NCI-H345 treated with DMSO at 0.1 percent for 48 hours (cell line): ENCODE measurements at regions not wholly inside any gene's neighbourhood (a gene's known extent, or its start where the extent isn't known, plus 50 kb on each side); places are given as distances from the start of the nearest gene placed in this dataset.
"Not testable (repeated sequence)": the region's sequence is repeated elsewhere in the genome, so short reads cannot be mapped to it uniquely, and the experiment has no call there.

Experiments
- DNase-seq: peaks from one replicate; lab custom pipeline; 2025; ENCODE audit not compliant: unreplicated experiment; lab: John Stamatoyannopoulos, UW

- DNase-seq = no peak
Measured at GRCh38 chr7:1341361-1342089, 108.9 kb downstream of the UNCX start.

- no peak for DNase-seq
Measured at GRCh38 chr7:1342090-1342640, 109.5 kb downstream of the UNCX start.

GRCh38 chr7:1343551-1343950 lies 110.9 kb downstream of the UNCX start:
- DNase-seq = no peak

GRCh38 chr7:1344421-1344820 lies 111.7 kb downstream of the UNCX start:
- no peak for DNase-seq

- DNase-seq = no peak
Measured at GRCh38 chr7:1344981-1345701, 112.5 kb downstream of the UNCX start.

- DNase-seq = no peak
Measured at GRCh38 chr7:1345796-1346755, 113.2 kb downstream of the MICALL2 start.

- DNase-seq = no peak
Measured at GRCh38 chr7:1346851-1347250, 112.4 kb downstream of the MICALL2 start.

GRCh38 chr7:1348096-1348822 lies 111.0 kb downstream of the MICALL2 start:
- DNase-seq = no peak

- DNase-seq = no peak
Measured at GRCh38 chr7:1348823-1349335, 110.4 kb downstream of the MICALL2 start.

- DNase-seq = no peak
Measured at GRCh38 chr7:1349351-1349761, 109.9 kb downstream of the MICALL2 start.

- no peak for DNase-seq
Measured at GRCh38 chr7:1351881-1352625, 107.2 kb downstream of the MICALL2 start.

- no peak for DNase-seq
Measured at GRCh38 chr7:1352656-1353271, 106.5 kb downstream of the MICALL2 start.

GRCh38 chr7:1354661-1355567 lies 104.4 kb downstream of the MICALL2 start:
- no peak for DNase-seq

GRCh38 chr7:1355568-1356340 lies 103.5 kb downstream of the MICALL2 start:
- no peak for DNase-seq

GRCh38 chr7:1356853-1357252 lies 102.4 kb downstream of the MICALL2 start:
- DNase-seq = not testable (repeated sequence)

GRCh38 chr7:1357260-1357600 lies 102.0 kb downstream of the MICALL2 start:
- not testable (repeated sequence) for DNase-seq

GRCh38 chr7:1357601-1358271 lies 101.5 kb downstream of the MICALL2 start:
- DNase-seq = no peak
